Islet precursor cell (in vitro differentiated cells): ENCODE measurements at regions not wholly inside any gene's neighbourhood (a gene's known extent, or its start where the extent isn't known, plus 50 kb on each side); places are given as distances from the start of the nearest gene placed in this dataset.

Source experiments
- DNase-seq: peaks from one replicate; pipeline ENCODE4 v3.0.0-alpha.2; 2018

GRCh38 chr1:232271299-232271698, 358.6 kb downstream of the SIPA1L2 start:
- no peak for DNase-seq

GRCh38 chr1:232269988-232270387, 359.9 kb downstream of the SIPA1L2 start:
- no peak for DNase-seq

- no peak for DNase-seq
Measured at GRCh38 chr1:232267837-232268598, 361.9 kb downstream of the SIPA1L2 start.

- no peak for DNase-seq
Measured at GRCh38 chr1:232267092-232267836, 362.7 kb downstream of the SIPA1L2 start.

GRCh38 chr1:232263452-232263851, 366.5 kb downstream of the SIPA1L2 start:
- no peak for DNase-seq

- DNase-seq: no peak
Measured at GRCh38 chr1:232262991-232263390, 366.9 kb downstream of the SIPA1L2 start.

- DNase-seq: no peak
Measured at GRCh38 chr1:232260861-232261260, 369.1 kb downstream of the SIPA1L2 start.

GRCh38 chr1:232260045-232260444, 369.9 kb downstream of the SIPA1L2 start:
- no peak for DNase-seq

GRCh38 chr1:232259333-232259732, 370.6 kb downstream of the SIPA1L2 start:
- no peak for DNase-seq

GRCh38 chr1:232252546-232253118, 377.3 kb downstream of the SIPA1L2 start:
- no peak for DNase-seq

GRCh38 chr1:232250838-232251237, 379.1 kb downstream of the SIPA1L2 start:
- DNase-seq: no peak

GRCh38 chr1:232249861-232250777, 379.8 kb downstream of the SIPA1L2 start:
- no peak for DNase-seq

GRCh38 chr1:232249339-232249738, 380.6 kb downstream of the SIPA1L2 start:
- no peak for DNase-seq

- DNase-seq: no peak
Measured at GRCh38 chr1:232248276-232248820, 381.6 kb downstream of the SIPA1L2 start.

- no peak for DNase-seq
Measured at GRCh38 chr1:232247669-232248068, 382.3 kb downstream of the SIPA1L2 start.

GRCh38 chr1:232244426-232244825, 385.5 kb downstream of the SIPA1L2 start:
- DNase-seq: no peak

GRCh38 chr1:232239998-232240397, 389.9 kb downstream of the SIPA1L2 start:
- DNase-seq: no peak

GRCh38 chr1:232239522-232239921, 390.4 kb downstream of the SIPA1L2 start:
- no peak for DNase-seq

- DNase-seq: no peak
Measured at GRCh38 chr1:232238009-232238408, 391.9 kb downstream of the SIPA1L2 start.

- DNase-seq: peak; percentile 58
Measured at GRCh38 chr1:232227306-232227705, 402.6 kb downstream of the SIPA1L2 start.

GRCh38 chr1:232226197-232226712, 403.7 kb downstream of the SIPA1L2 start:
- DNase-seq: peak; percentile 84
